Hepatic stellate cell (primary cell): ENCODE measurements at regions not wholly inside any gene's neighbourhood (a gene's known extent, or its start where the extent isn't known, plus 50 kb on each side); places are given as distances from the start of the nearest gene placed in this dataset.
"Not testable (repeated sequence)": the region's sequence is repeated elsewhere in the genome, so short reads cannot be mapped to it uniquely, and the experiment has no call there.

Experiments used
- DNase-seq: peaks from one replicate; pipeline ENCODE4 v3.0.0; 2011; ENCODE audit warnings: low spot score

GRCh38 chr13:26887594-26887993 is 127.0 kb upstream of the GPR12 start:
- DNase-seq, result no peak

- DNase-seq, result no peak
These were observed 123.1 kb upstream of the GPR12 start for GRCh38 chr13:26883613-26884257.

- DNase-seq, result no peak
These were observed 122.1 kb upstream of the GPR12 start for GRCh38 chr13:26882731-26883130.

GRCh38 chr13:26881154-26881553 is 120.6 kb upstream of the GPR12 start:
- DNase-seq, result peak; percentile 34

- DNase-seq, result no peak
These were observed 120.1 kb upstream of the GPR12 start for GRCh38 chr13:26880735-26881134.

- DNase-seq, result no peak
These were observed 117.9 kb upstream of the GPR12 start for GRCh38 chr13:26878438-26878837.

- no peak for DNase-seq
These were observed 112.8 kb upstream of the GPR12 start for GRCh38 chr13:26873386-26873698.

- DNase-seq, result peak; percentile 24
These were observed 112.2 kb upstream of the GPR12 start for GRCh38 chr13:26872525-26873385.

- peak; percentile 24 for DNase-seq
These were observed 107.0 kb upstream of the GPR12 start for GRCh38 chr13:26867451-26868091.

GRCh38 chr13:26864576-26864975 is 104.0 kb upstream of the GPR12 start:
- no peak for DNase-seq

- DNase-seq, result no peak
These were observed 101.4 kb upstream of the GPR12 start for GRCh38 chr13:26861941-26862340.

GRCh38 chr13:26855921-26856320 is 95.3 kb upstream of the GPR12 start:
- DNase-seq, result no peak

GRCh38 chr13:26855071-26855470 is 94.5 kb upstream of the GPR12 start:
- no peak for DNase-seq

GRCh38 chr13:26853323-26853722 is 92.7 kb upstream of the GPR12 start:
- DNase-seq, result no peak

GRCh38 chr13:26847281-26847680 is 86.7 kb upstream of the GPR12 start:
- DNase-seq, result no peak

- DNase-seq, result not testable (repeated sequence)
These were observed 84.5 kb upstream of the GPR12 start for GRCh38 chr13:26845063-26845462.

- no peak for DNase-seq
These were observed 79.1 kb upstream of the GPR12 start for GRCh38 chr13:26839682-26840081.

- DNase-seq, result no peak
These were observed 78.2 kb upstream of the GPR12 start for GRCh38 chr13:26838821-26839220.

- no peak for DNase-seq
These were observed 77.4 kb upstream of the GPR12 start for GRCh38 chr13:26837997-26838396.

GRCh38 chr13:26837102-26837501 is 76.5 kb upstream of the GPR12 start:
- no peak for DNase-seq

- DNase-seq, result no peak
These were observed 76.0 kb upstream of the GPR12 start for GRCh38 chr13:26836626-26837025.

GRCh38 chr13:26834646-26835045 is 74.1 kb upstream of the GPR12 start:
- DNase-seq, result no peak

- no peak for DNase-seq
These were observed 70.8 kb upstream of the GPR12 start for GRCh38 chr13:26831336-26831908.
